GM03348 (cell line): ENCODE measurements at regions not wholly inside any gene's neighbourhood (a gene's known extent, or its start where the extent isn't known, plus 50 kb on each side); places are given as distances from the start of the nearest gene placed in this dataset.
"Not testable (repeated sequence)": the region's sequence is repeated elsewhere in the genome, so short reads cannot be mapped to it uniquely, and the experiment has no call there.

Experiments used
- DNase-seq: peaks from one replicate; pipeline ENCODE4 v3.0.0; 2012; ENCODE audit warnings: low spot score

GRCh38 chr12:94916663-94917062 lies 86.8 kb downstream of the NDUFA12 start:
- DNase-seq: no peak

GRCh38 chr12:94909663-94910062 lies 93.8 kb downstream of the NDUFA12 start:
- DNase-seq: no peak

GRCh38 chr12:94905749-94906148 lies 97.7 kb downstream of the NDUFA12 start:
- DNase-seq: not testable (repeated sequence)

GRCh38 chr12:94900496-94900895 lies 103.0 kb downstream of the NDUFA12 start:
- no peak for DNase-seq

- DNase-seq: no peak
Observed at GRCh38 chr12:94898388-94898787, 105.1 kb downstream of the NDUFA12 start.

DNA sequence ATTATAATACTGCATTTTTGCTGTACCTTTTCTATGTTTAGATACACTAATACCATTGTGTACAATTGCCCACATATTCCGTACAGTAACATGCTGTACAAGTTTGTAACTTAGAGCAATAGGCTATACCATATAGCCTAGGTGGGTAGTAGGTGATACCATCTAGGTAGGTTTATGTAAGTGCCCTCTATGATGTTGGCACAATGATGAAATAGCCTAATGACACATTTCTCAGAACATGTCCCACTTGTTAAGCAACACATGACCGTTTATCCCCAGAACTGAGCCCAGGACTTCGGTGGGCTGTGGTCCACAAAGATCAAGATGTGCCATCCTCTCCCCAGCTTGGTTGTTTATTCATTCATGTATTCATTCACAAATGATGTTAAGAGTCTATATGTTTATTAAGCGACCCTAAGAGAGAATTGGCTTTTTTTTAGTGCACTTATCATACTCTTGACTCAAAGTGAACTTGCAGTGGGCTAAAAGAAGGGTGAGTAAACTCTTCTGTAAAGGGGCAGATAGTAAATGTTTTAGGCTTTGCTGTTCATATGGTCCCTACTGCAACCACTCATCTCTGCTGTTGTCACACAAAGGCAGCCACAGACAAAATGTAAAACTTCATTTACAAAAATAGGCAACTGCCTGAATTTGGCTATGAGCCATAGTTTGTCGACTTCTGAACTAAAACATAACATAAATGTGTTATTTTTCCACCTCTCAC lies 110.8 kb downstream of the NDUFA12 start:
- no peak for DNase-seq

- no peak for DNase-seq
Observed at GRCh38 chr12:94889445-94890210, 113.9 kb downstream of the NDUFA12 start.

DNA sequence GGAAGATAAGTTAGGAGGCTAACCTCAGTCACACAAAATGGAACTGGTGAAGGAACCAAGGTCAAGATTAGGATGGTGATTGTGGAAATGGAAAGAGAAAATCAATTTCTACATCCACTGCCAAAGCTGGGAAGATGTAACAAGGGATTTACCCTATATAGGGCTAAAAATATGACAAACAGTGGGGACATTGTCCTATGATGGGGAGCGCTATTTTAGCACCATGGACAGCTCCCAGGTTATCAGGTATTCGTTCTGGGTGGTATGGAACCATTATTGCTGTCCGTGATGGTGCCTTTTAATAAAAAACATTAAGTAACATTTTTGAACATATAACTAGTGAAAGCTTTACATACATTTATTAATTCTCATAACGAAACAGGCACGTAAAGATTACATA lies 124.0 kb downstream of the NDUFA12 start:
- no peak for DNase-seq

DNA sequence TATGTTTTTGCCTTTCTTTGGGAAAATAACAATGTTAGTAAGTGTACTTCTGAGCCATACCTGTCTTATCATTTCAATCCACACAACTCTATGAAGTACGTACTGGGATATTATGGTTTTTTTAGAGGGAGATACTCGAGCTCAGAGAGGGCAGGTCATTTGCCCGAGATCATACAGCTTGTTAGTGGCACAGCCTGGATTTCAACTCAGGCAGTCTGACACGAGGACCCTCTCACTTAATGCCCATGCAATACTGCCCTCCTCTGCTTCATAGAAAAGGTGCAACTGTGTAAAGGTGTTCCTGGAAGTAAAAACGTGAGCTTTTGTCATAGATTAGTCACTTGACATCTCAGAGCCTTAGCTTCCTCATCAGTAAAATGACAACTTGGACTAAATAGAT lies 128.0 kb downstream of the NDUFA12 start:
- no peak for DNase-seq

DNA sequence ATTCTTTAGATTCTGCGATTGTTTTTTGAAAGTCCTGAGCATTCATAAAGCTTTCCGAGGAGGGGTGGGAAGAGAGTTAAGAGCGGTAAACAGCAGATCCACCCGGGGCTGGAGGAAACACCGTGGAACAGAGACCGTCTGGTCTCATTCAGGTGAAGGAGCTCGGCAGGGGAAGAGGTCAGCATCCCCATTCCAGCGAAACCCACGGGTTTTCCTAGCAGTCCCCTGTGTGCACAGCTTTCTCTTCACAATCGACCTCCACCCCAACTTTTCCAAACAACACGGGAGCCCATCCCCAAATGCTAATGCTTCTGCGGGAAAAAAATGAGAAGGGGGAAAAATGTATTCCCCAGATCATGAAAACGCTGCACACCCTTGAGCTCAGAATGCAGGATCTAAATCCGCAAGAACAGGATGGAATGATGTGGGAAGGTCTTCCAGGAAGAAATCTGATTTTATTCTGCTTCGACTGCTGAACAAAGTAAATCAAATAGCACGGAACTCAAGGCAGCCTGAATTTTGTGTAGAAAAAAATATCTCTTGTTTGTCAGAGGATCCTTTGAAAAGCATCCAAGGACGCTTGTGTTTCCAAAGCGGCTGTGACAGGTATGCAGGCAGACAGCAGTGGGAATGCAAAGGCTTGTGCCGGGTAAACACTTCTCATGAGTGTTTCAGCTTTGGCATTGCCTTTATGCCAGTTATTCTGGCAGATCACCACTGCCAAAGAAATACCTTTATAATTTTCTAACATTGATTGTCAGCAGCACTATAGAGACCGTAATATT lies 128.8 kb downstream of the NDUFA12 start:
- no peak for DNase-seq

DNA sequence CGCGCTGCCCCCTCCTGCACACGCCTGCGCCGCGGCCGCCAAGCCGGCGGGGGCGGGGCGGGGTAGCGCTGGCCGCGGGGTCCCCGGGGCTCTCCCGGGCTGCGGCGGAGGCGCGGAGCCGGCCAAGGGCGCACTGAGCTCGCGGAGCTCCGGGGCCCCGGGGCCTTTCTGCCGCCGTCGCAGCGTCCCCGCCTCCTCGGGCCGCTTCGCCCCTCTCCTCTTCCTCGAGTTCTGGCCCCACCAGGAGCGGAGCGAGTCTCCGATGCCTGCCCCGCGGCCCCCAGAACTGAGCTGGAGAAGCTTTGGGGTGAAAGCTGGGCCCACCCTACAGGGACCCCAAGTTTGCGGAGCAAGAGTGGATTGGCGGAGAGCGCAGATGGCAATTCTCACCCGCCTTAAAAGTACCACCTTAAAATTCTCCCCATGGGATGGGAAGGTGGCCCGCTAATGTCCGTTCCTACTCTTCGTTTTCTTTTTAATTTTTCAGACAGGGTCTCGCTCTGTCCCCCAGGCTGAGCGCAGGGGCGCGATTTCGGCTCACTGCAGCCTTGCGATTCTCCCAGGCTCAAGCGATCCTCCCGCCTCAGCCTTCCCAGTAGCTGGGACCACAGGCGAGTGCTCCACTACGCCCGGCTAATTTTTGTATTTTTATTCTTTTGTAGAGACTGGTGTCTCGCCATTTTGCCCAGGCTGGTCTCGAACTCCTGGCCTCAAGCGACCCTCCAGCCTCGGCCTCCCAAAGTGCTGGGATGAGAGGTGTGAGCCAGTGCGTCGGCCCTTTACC lies 129.6 kb downstream of the NDUFA12 start:
- DNase-seq: peak; percentile 54

- DNase-seq: no peak
Observed at GRCh38 chr12:94872971-94873733, 130.3 kb downstream of the NDUFA12 start.

- DNase-seq: no peak
Observed at GRCh38 chr12:94872671-94872970, 130.9 kb downstream of the NDUFA12 start.

DNA sequence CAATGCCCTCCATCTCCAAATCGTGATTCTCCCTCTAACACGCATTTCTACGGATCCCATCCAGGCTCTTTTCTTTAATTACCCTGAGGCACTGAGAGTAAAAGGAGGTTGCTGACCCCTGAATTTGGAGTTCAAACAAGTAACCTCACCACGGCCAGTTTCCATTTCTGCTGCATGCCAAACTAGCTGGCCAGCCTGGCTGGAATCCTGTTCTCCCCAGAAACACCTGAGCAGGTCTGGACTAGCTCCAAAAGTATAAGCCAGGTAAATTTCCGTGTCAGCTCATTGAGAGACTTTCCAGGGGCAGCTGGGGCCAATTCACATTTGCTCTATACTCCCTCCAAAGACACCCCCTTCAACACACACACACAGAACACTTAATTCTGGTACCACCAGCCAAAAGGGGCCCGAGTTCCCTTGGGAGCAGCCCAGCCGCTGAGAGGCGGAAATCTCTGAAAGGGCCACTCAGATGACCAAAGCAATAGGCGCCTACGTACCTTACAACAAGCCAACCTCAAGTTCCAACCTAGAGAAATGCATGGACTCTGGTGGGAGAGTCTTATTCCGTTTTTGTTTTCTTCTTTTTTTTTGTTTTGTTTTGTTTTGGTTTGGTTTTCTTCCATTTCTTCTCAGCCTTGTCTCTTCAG lies 131.4 kb downstream of the NDUFA12 start:
- no peak for DNase-seq

DNA sequence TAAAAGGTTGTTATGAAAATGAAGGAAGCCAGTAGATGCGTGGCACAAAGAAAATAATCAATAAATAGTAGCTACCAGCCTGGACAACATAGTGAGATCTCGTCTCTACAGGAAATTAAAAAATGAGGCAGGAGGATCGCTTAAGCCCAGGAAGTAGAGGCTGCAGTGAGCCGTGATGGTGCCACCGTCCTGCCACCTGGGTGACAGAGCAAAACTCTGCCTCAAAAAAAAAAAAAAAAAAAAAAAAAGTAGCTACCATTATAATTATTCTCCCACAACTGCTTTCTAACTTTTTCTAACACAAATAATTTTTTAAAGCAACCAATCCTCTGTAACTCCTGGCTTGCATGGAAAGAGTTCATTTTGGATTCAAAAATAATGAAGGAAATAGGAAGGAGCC lies 133.0 kb downstream of the NDUFA12 start:
- DNase-seq: no peak

- no peak for DNase-seq
Observed at GRCh38 chr12:94868161-94868560, 135.3 kb downstream of the NDUFA12 start.

DNA sequence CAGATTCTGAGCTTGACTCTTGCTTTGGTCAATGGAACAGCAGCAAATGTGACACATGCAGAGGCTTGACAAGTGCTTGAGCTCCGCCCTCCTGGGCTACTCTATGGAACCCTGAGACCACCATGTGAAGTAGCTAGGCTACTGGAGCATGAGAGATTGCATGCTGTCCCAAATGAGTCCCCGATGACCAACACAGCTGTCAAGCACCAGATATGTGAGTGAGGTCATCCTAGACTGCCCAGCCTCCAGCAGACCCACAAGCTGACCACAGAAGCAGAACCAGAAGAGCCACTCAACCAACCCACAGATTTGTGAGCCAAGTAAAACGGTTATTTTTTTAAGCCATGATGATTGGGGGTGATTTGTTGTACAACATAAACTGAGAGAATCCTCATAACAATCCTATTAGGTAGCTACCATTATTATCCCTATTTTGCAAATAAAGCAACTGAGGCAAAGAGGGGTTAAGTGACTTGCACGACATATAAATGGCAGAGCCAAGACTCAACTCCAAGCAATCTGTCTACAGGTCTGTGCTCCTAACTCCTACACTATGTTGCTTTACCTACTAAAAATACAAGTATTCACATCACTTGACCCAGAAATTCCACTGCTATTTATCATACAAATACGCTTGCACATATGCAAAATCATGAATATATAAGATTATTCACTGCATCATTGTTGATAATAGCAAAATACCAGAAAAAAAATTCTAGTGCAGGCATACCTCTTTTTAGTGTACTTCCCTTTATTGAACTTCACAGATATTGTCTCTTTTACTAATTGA lies 136.2 kb downstream of the NDUFA12 start:
- DNase-seq: no peak

DNA sequence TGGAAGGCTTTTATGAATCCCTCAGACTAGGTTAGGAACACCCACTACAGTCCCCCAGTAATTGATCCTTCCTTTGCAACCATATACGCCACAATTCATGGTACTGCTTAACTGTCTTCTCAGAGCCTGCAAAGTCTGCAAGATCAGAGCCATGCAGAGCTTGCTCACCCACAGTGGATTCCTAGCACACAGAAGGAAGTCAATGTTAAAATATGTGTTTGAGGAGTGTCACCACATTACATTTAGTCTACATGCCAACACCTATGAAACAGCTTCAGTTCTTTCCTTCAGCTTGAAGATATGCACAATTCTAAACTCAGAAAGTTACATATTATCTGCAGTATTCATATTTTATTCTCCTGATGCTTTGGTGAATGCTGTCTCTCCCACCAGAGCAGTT lies 138.5 kb downstream of the NDUFA12 start:
- DNase-seq: no peak

GRCh38 chr12:94863321-94864035 lies 140.0 kb downstream of the NDUFA12 start:
- DNase-seq: no peak
